ENCODE measurements at regions not wholly inside any gene's neighbourhood (a gene's known extent, or its start where the extent isn't known, plus 50 kb on each side); places are given as distances from the start of the nearest gene placed in this dataset.

DNA sequence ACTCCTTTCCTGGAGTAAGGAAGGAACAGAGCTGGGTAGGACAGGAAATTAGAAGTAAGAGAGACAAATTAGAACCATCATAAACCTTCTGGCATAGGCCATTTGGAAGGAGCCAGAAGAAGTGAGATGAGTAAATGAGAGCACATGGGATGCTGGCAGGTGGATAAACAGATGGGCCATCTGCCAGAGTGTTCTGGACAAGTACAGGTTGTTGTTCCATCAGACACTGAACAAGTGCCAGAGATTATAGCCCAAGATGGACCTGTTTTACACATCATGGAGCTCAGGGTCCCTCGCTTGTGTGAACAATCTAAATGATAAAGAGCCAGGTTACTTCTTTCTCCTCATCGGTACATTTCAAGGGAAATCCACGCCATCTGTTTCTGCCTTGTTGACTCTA lies 200.3 kb downstream of the HHIPL2 start:
- Histone ChIP-seq H3K9ac (ENCODE audit: low read depth, low read length) (no peak overlapping the region), H3K9me3 (ENCODE audit: insufficient read depth, low read depth, low read length) (no peaks in the 10 kb centered on the region), H3K36me3 (ENCODE audit: insufficient read depth, low read depth, low read length) (no peaks in the 10 kb centered on the region), H3K4me3 (ENCODE audit: low read length) (no peak overlapping the region), H3K4me1 (ENCODE audit: insufficient read depth, low read length) (no peaks in the 10 kb centered on the region), H3K27me3 (ENCODE audit: insufficient read depth, low read length) (no peaks in the 10 kb centered on the region), H3K27ac (ENCODE audit: low read length) (no peak overlapping the region)

GRCh38 chr1:222346955-222347354 lies 200.9 kb downstream of the HHIPL2 start:
- H3K4me3 ChIP-seq (ENCODE audit: low read length): no peak overlapping the region
- H3K9me3 ChIP-seq (ENCODE audit: insufficient read depth, low read depth, low read length): no peaks in the 10 kb centered on the region
- no peak overlapping the region for H3K9ac ChIP-seq (ENCODE audit: low read depth, low read length)
- H3K27ac ChIP-seq (ENCODE audit: low read length): no peak overlapping the region
- H3K36me3 ChIP-seq (ENCODE audit: insufficient read depth, low read depth, low read length): no peaks in the 10 kb centered on the region
- no peaks in the 10 kb centered on the region for H3K27me3 ChIP-seq (ENCODE audit: insufficient read depth, low read length)
- H3K4me1 ChIP-seq (ENCODE audit: insufficient read depth, low read length): no peaks in the 10 kb centered on the region

GRCh38 chr1:222339376-222339947 lies 208.4 kb downstream of the HHIPL2 start:
- Histone ChIP-seq H3K4me1 (ENCODE audit: insufficient read depth, low read length) (no peaks in the 10 kb centered on the region), H3K27me3 (ENCODE audit: insufficient read depth, low read length) (no peaks in the 10 kb centered on the region), H3K9me3 (ENCODE audit: insufficient read depth, low read depth, low read length) (no peaks in the 10 kb centered on the region), H3K36me3 (ENCODE audit: insufficient read depth, low read depth, low read length) (no peaks in the 10 kb centered on the region), H3K4me3 (ENCODE audit: low read length) (no peak overlapping the region), H3K9ac (ENCODE audit: low read depth, low read length) (no peak overlapping the region), H3K27ac (ENCODE audit: low read length) (no peak overlapping the region)

DNA sequence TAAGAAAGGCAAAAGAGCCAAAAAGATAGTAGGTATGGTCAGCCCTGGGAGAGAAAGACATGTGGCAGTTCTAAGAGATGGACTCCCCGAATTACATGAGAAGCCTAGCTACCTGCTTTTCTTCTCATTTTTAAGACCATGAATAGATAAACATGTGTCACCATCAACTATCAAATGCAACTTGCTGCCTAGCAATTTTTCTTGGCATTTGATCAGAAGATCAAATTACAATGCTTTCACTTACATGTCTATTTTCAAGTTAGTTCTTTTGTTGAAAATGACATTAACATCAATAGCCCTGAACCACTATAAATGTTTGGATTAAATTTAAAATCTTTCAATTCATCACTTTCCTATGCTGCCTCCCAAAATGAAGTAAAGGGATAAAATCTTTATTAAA lies 212.3 kb downstream of the HHIPL2 start:
- Histone ChIP-seq H3K27ac (ENCODE audit: low read length) (no peak overlapping the region), H3K4me1 (ENCODE audit: insufficient read depth, low read length) (no peaks in the 10 kb centered on the region), H3K9ac (ENCODE audit: low read depth, low read length) (no peak overlapping the region), H3K27me3 (ENCODE audit: insufficient read depth, low read length) (no peaks in the 10 kb centered on the region), H3K9me3 (ENCODE audit: insufficient read depth, low read depth, low read length) (no peaks in the 10 kb centered on the region), H3K4me3 (ENCODE audit: low read length) (no peak overlapping the region), H3K36me3 (ENCODE audit: insufficient read depth, low read depth, low read length) (no peaks in the 10 kb centered on the region)

DNA sequence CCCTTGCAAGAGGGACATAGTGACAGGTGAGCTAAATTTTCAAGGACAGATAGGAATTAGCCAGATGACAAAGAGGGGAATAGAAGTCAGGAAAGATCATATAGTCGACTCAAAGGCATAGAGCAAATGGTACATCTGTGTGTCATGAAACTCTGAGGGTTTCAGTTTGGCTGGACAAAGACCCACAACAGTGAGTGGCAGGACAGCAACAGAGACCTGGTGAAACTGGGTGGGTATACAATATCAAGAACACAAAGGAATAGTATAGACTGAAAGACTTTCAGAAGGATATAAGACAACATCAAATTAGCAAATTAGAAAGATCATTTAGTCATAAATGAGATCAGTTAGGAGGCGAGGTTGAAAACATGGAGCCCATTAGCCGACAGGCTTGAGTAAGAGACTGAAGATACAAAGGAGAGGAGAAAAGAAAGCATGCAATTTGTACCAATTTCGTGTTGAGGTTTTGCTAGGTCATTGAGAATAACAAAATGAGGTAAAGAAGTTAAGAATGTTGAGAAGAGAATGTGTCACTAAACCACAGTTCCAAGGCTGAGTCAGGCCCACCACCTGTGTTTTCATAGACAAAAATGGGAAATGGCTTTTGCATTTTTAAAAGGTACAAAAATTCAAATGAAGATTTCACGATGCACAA lies 213.8 kb downstream of the HHIPL2 start:
- no peak overlapping the region for H3K27ac ChIP-seq (ENCODE audit: low read length)
- no peaks in the 10 kb centered on the region for H3K4me1 ChIP-seq (ENCODE audit: insufficient read depth, low read length)
- no peaks in the 10 kb centered on the region for H3K9me3 ChIP-seq (ENCODE audit: insufficient read depth, low read depth, low read length)
- no peak overlapping the region for H3K9ac ChIP-seq (ENCODE audit: low read depth, low read length)
- H3K27me3 ChIP-seq (ENCODE audit: insufficient read depth, low read length): no peaks in the 10 kb centered on the region
- H3K36me3 ChIP-seq (ENCODE audit: insufficient read depth, low read depth, low read length): no peaks in the 10 kb centered on the region
- H3K4me3 ChIP-seq (ENCODE audit: low read length): no peak overlapping the region

DNA sequence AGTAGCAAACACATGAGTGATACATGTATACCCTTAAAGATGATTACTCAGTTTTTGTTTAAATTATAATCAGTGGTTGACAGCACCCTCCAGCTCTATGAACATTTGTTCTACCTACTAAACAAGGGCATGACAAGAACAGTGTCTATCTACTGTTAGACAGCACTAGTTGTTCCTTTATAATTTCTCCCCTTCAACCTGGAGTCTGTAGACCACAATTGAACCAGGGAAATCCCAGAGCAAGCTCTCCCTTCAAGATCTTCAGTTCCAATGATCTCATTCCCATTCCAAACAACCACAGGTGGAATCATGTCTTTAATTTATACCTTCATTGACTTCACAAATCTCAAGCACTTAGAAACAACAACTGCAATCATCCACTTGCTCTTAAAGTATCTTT lies 216.1 kb downstream of the HHIPL2 start:
- no peaks in the 10 kb centered on the region for H3K4me1 ChIP-seq (ENCODE audit: insufficient read depth, low read length)
- H3K9me3 ChIP-seq (ENCODE audit: insufficient read depth, low read depth, low read length): no peaks in the 10 kb centered on the region
- H3K36me3 ChIP-seq (ENCODE audit: insufficient read depth, low read depth, low read length): no peaks in the 10 kb centered on the region
- no peak overlapping the region for H3K4me3 ChIP-seq (ENCODE audit: low read length)
- no peaks in the 10 kb centered on the region for H3K27me3 ChIP-seq (ENCODE audit: insufficient read depth, low read length)
- no peak overlapping the region for H3K9ac ChIP-seq (ENCODE audit: low read depth, low read length)
- no peak overlapping the region for H3K27ac ChIP-seq (ENCODE audit: low read length)

- no peaks in the 10 kb centered on the region for H3K27me3 ChIP-seq (ENCODE audit: insufficient read depth, low read length)
- H3K27ac ChIP-seq (ENCODE audit: low read length): no peak overlapping the region
Measured at GRCh38 chr1:222331340-222331739, 216.6 kb downstream of the HHIPL2 start.

GRCh38 chr1:222329493-222330045 lies 218.3 kb downstream of the HHIPL2 start:
- Histone ChIP-seq H3K36me3 (ENCODE audit: insufficient read depth, low read depth, low read length) (no peaks in the 10 kb centered on the region), H3K9ac (ENCODE audit: low read depth, low read length) (no peak overlapping the region), H3K9me3 (ENCODE audit: insufficient read depth, low read depth, low read length) (no peaks in the 10 kb centered on the region), H3K4me1 (ENCODE audit: insufficient read depth, low read length) (no peaks in the 10 kb centered on the region), H3K4me3 (ENCODE audit: low read length) (no peak overlapping the region), H3K27me3 (ENCODE audit: insufficient read depth, low read length) (no peaks in the 10 kb centered on the region), H3K27ac (ENCODE audit: low read length) (no peak overlapping the region)

More at GRCh38 chr1:222331340-222331739, 216.6 kb downstream of the HHIPL2 start:
- Histone ChIP-seq H3K4me3 (ENCODE audit: low read length) (no peak overlapping the region), H3K9ac (ENCODE audit: low read depth, low read length) (no peak overlapping the region), H3K4me1 (ENCODE audit: insufficient read depth, low read length) (no peaks in the 10 kb centered on the region), H3K36me3 (ENCODE audit: insufficient read depth, low read depth, low read length) (no peaks in the 10 kb centered on the region), H3K9me3 (ENCODE audit: insufficient read depth, low read depth, low read length) (no peaks in the 10 kb centered on the region)

DNA sequence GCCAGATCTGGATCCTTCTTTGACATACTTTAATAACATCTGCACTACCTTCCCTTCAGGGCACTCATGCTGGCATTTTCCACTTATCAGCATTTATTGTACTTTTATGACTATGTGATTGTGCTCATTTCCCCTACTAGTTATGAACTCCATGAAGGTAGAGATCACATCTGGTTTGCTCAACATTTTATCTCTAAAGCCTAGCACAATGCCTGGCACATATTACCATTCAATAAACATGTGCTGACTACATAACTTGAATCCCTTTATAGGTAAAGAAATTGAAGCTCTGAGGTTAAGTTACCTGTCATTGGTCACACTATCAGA lies 221.2 kb downstream of the HHIPL2 start:
- H3K9me3 ChIP-seq (ENCODE audit: insufficient read depth, low read depth, low read length): no peaks in the 10 kb centered on the region
- H3K4me1 ChIP-seq (ENCODE audit: insufficient read depth, low read length): no peaks in the 10 kb centered on the region
- H3K9ac ChIP-seq (ENCODE audit: low read depth, low read length): no peak overlapping the region
- no peak overlapping the region for H3K27ac ChIP-seq (ENCODE audit: low read length)
- no peak overlapping the region for H3K4me3 ChIP-seq (ENCODE audit: low read length)
- H3K36me3 ChIP-seq (ENCODE audit: insufficient read depth, low read depth, low read length): no peaks in the 10 kb centered on the region
- no peaks in the 10 kb centered on the region for H3K27me3 ChIP-seq (ENCODE audit: insufficient read depth, low read length)

DNA sequence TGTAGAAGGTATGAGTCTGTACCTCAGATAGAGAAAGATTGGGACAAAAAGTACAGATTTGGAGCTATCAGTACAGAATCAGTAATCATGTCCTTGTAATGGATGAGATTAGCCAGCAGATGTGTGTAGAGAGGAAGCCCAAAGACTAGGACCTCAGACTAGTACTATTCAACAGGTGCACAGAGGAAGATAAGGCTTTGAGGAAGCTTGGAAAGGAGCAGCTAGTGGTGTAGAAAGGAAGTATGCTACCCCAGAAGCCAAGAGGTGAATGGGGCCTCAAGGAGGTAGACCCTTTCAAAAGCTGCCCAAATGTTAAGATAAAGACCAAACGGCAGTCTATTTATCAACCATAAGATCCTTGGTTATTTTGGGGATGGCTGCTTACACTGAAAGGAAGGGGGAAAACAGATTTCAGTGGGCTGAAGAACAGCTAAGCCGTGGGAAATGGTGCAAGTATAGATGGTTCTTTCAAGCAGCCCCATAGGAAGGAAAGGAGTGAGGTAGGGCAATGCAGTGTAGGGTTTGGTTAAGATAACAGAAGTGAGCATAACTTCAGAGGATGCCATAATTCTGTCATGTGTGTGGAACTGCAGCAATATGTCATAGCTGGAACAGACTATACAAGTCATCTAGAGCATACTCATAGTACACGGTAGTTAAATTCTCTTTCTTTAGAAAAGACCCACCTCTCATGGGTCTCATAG lies 221.7 kb downstream of the HHIPL2 start:
- Histone ChIP-seq H3K36me3 (ENCODE audit: insufficient read depth, low read depth, low read length) (no peaks in the 10 kb centered on the region), H3K4me1 (ENCODE audit: insufficient read depth, low read length) (no peaks in the 10 kb centered on the region), H3K9ac (ENCODE audit: low read depth, low read length) (no peak overlapping the region), H3K27me3 (ENCODE audit: insufficient read depth, low read length) (no peaks in the 10 kb centered on the region), H3K9me3 (ENCODE audit: insufficient read depth, low read depth, low read length) (no peaks in the 10 kb centered on the region), H3K27ac (ENCODE audit: low read length) (no peak overlapping the region), H3K4me3 (ENCODE audit: low read length) (no peak overlapping the region)

GRCh38 chr1:222325506-222325905 lies 222.4 kb downstream of the HHIPL2 start:
- Histone ChIP-seq H3K27me3 (ENCODE audit: insufficient read depth, low read length) (no peaks in the 10 kb centered on the region), H3K27ac (ENCODE audit: low read length) (no peak overlapping the region), H3K4me1 (ENCODE audit: insufficient read depth, low read length) (no peaks in the 10 kb centered on the region)

DNA sequence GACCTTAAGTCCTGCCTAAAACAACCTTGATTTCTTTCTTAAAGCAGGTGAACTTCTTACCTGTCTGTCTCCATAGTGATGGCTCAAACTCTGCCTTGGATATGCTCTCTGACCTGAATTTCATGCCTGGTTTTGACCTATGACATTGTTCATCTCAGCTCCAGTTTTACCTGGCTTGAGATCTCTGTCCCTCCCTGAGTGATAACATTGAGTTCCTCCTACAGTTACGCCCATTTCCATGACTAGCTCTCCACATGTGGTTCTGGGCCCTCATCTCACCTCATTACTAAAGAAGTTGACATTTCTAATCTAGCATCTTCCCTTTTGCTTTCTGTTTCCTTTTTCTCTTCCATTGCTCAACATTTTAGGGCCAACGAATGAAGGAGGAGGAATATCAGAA lies 233.1 kb downstream of the HHIPL2 start:
- H3K36me3 ChIP-seq (ENCODE audit: insufficient read depth, low read depth, low read length): no peaks in the 10 kb centered on the region
- no peaks in the 10 kb centered on the region; the same call in 1 of the 2 replicates for H3K4me1 ChIP-seq (ENCODE audit: insufficient read depth, low read length)
- no peaks in the 10 kb centered on the region for H3K27me3 ChIP-seq (ENCODE audit: insufficient read depth, low read length)
- no peak overlapping the region for H3K9ac ChIP-seq (ENCODE audit: low read depth, low read length)
- H3K9me3 ChIP-seq (ENCODE audit: insufficient read depth, low read depth, low read length): no peaks in the 10 kb centered on the region
- H3K27ac ChIP-seq (ENCODE audit: low read length): no peak overlapping the region
- H3K4me3 ChIP-seq (ENCODE audit: low read length): no peak overlapping the region

More at GRCh38 chr1:222325506-222325905, 222.4 kb downstream of the HHIPL2 start:
- H3K4me3 ChIP-seq (ENCODE audit: low read length): no peak overlapping the region
- H3K9me3 ChIP-seq (ENCODE audit: insufficient read depth, low read depth, low read length): no peaks in the 10 kb centered on the region
- H3K9ac ChIP-seq (ENCODE audit: low read depth, low read length): no peak overlapping the region
- H3K36me3 ChIP-seq (ENCODE audit: insufficient read depth, low read depth, low read length): no peaks in the 10 kb centered on the region

All from iPS-20b (cell line).